ENCODE measurements at regions not wholly inside any gene's neighbourhood (a gene's known extent, or its start where the extent isn't known, plus 50 kb on each side); places are given as distances from the start of the nearest gene placed in this dataset.

GRCh38 chr11:70594606-70595005 is 196.3 kb downstream of the CTTN start:
- Histone ChIP-seq H2AFZ (ENCODE audit: low read depth) (no peak overlapping the region), H3K27ac (ENCODE audit: low read depth in 2 of 2, low read length in 1 of 2) (no peak overlapping the region), H3K4me1 (ENCODE audit: control insufficient read depth in 1 of 2, insufficient read depth in 2 of 2, low read depth in 1 of 2, low read length in 1 of 2) (peaks cover 0 to 4% of the 10 kb centered on the region in 2 experiments; a peak in 1 of 4 replicates), H3K9me3 (no peaks in the 10 kb centered on the region), H3K9me2 (no peaks in the 10 kb centered on the region), H4K20me1 (ENCODE audit: insufficient read depth) (no peaks in the 10 kb centered on the region), H3K79me2 (ENCODE audit: insufficient read depth) (no peaks in the 10 kb centered on the region), H3F3A (replicated peaks; ENCODE audit: insufficient read depth) (no peaks in the 10 kb centered on the region), H3K27me3 (ENCODE audit: insufficient read depth) (no peaks in the 10 kb centered on the region), H3K4me3 (ENCODE audit: low read depth in 2 of 2, low read length in 1 of 2) (no peak overlapping the region), H3K4me2 (no peak overlapping the region), H3K9ac (no peak overlapping the region), H3K36me3 (replicated peaks in 1 of 2; ENCODE audit: control insufficient read depth in 1 of 2, insufficient read depth in 2 of 2, low read length in 1 of 2) (no peaks in the 10 kb centered on the region)
- ChIA-PET CTCF (interaction anchor here (1.2 kb wide), 1 partner anchor 13 kb away, joined by 3 read pairs; no protein-coding TSS in a partner anchor), POLR2A (no interaction called here)
- no peak for TF ChIP-seq USF2 (IDR thresholded peaks at IDR 0.05; ENCODE audit: borderline replicate concordance, low read depth, low read length)
- no peak for TF ChIP-seq CTCF (IDR thresholded peaks at IDR 0.05)
- TF ChIP-seq TAF1 (IDR thresholded peaks at IDR 0.05; ENCODE audit: borderline replicate concordance, low read depth, low read length) = no peak
- no peak for TF ChIP-seq GATA2 (CRISPR knock-in tag; IDR thresholded peaks at IDR 0.05)
- no peak for TF ChIP-seq GABPA (IDR thresholded peaks at IDR 0.05; ENCODE audit: low read depth)
- no peak for TF ChIP-seq MEF2A (IDR thresholded peaks at IDR 0.05; ENCODE audit: borderline replicate concordance, low read depth)
- no peak for TF ChIP-seq ZBTB33 (IDR thresholded peaks at IDR 0.05; ENCODE audit: borderline replicate concordance, low read depth)
- no peak for TF ChIP-seq EP300 (IDR thresholded peaks at IDR 0.05; ENCODE audit: borderline replicate concordance in 1 of 2, low read depth in 1 of 2, low read length in 1 of 2)
- TF ChIP-seq SIN3A (IDR thresholded peaks at IDR 0.05; ENCODE audit: borderline replicate concordance, low read depth, low read length) = no peak
- no peak for TF ChIP-seq REST (IDR thresholded peaks at IDR 0.05; ENCODE audit: low read depth, low read length)
- TF ChIP-seq POLR2AphosphoS5 (IDR thresholded peaks at IDR 0.05; ENCODE audit: low read depth, low read length) = no peak
- TF ChIP-seq RXRA (IDR thresholded peaks at IDR 0.05; ENCODE audit: borderline replicate concordance, low read depth) = no peak
- TF ChIP-seq FOXM1 (IDR thresholded peaks at IDR 0.05; ENCODE audit: low read depth) = no peak
- no peak for TF ChIP-seq TEAD4 (IDR thresholded peaks at IDR 0.05; ENCODE audit: borderline replicate concordance, insufficient read depth)
- WGBS (ENCODE audit: low lambda C conversion rate) = 67% methylated on average over 10 of the region's 10 CpGs
- DNase-seq = no peak

Data from SK-N-SH (cell line).